Stomach (tissue), 8 donors: ENCODE measurements at regions not wholly inside any gene's neighbourhood (a gene's known extent, or its start where the extent isn't known, plus 50 kb on each side); places are given as distances from the start of the nearest gene placed in this dataset.

ENCODE experiments used
- DNase-seq, 2 donors: peaks; one replicate each; pipeline versions ENCODE4 v3.0.0 to v3.0.0-alpha.2; 2013 to 2019
- H3K27ac ChIP-seq, 5 donors: fragments of 200-600 bp in 4 of 5; sonication (generic) in 4 of 5; one replicate each; pipeline ENCODE4 v1.5.1; 2013 to 2019; ENCODE audit warnings: mild to moderate bottlenecking in 1 of 5, moderate library complexity in 1 of 5
- H3K27me3 ChIP-seq, 3 donors: fragments of 200-600 bp; sonication (generic); one replicate each; pipeline ENCODE4 v1.5.1; 2017 to 2019; ENCODE audit warnings: mixed run types in 1 of 3
- H3K36me3 ChIP-seq, 4 donors: fragments of 200-600 bp; sonication (generic); 1 replicate in 3 of 4; 2 replicates in 1 of 4; pipeline ENCODE4 v1.5.1; 2016 to 2019
- H3K4me1 ChIP-seq, 4 donors: fragments of 200-600 bp; sonication (generic); one replicate each; pipeline ENCODE4 v1.5.1; 2016 to 2019
- H3K4me3 ChIP-seq, 4 donors: fragments of 200-600 bp; sonication (generic) in 3 of 4; one replicate each; pipeline ENCODE4 v1.5.1; 2016 to 2019; ENCODE audit warnings: mild to moderate bottlenecking in 1 of 4
- H3K9me3 ChIP-seq, 4 donors: fragments of 200-600 bp; sonication (generic); one replicate each; pipeline ENCODE4 v1.5.1; 2016 to 2019
- EP300 ChIP-seq: sonication (generic); formaldehyde crosslinking; IDR thresholded peaks from one replicate; pipeline ENCODE4 v1.6.1; 2017; ENCODE audit warnings: antibody characterized with exemption
- POLR2A ChIP-seq, 4 donors: fragments of 450-650 bp; IDR thresholded peaks; one replicate each; pipeline ENCODE4 v1.6.1; 2016; ENCODE audit warnings: antibody characterized with exemption in 4 of 4, control low read depth in 2 of 4, mild to moderate bottlenecking in 1 of 4, moderate library complexity in 1 of 4
- POLR2AphosphoS5 ChIP-seq, 3 donors: sonication (generic); formaldehyde crosslinking; IDR thresholded peaks; one replicate each; pipeline ENCODE4 v1.6.1; 2016; ENCODE audit warnings: antibody characterized with exemption in 3 of 3
- WGBS, 5 donors: extraction: QIAGEN DNeasy Blood & Tissue Kit in 3 of 5; methylation state at CpG; one replicate each; pipeline versions ENCODE4 v1.1.5 to v1.1.7; 2013 to 2018; 5-methylcytosine and 5-hydroxymethylcytosine counted together
- intact Hi-C: fragments of 100-400 bp; cut with DNase I; formaldehyde crosslinking; loops from one replicate; pipeline ENCODE4 v1.15.1; 2023; ENCODE audit warnings: low total_unique reads
- TF ChIP-seq, protein P1 (sequence below), 7 experiments: fragments of 450-650 bp in 4 of 7; fragments of 200-600 bp in 3 of 7; sonication (generic) in 3 of 7; IDR thresholded peaks; one replicate each; pipeline ENCODE4 v1.5.1; 2016 to 2019; ENCODE audit warnings: antibody characterized with exemption in 7 of 7, control low read depth in 2 of 7, mild to moderate bottlenecking in 1 of 7
- donor health status: healthy with polysubstance abuse.
- donor health status: Bipolar disorder and iron deficiency.
- donor health status: healthy.

DNA sequence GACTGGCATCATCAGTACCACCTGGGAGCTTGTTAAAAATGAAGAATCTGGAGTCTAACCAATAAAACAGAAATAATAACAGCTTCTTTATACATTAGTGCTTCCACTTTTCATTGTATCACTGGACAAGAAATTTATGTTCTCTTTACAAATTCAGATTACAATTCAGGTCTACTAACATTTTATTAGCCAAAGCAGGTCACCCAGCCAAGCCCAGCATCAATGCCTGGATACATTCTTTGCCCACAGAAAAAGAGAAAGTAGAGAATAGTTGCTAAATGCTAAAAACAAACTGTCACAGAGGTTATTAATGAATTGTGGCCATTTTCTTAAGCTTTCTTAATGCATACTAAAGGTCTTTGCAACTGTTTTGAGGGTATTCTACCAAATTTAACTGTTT lies 458.3 kb downstream of the BTBD3 start:
- DNase-seq: no peak
- no peaks in the 10 kb centered on the region for H3K27me3 ChIP-seq
- H3K9me3 ChIP-seq: no peaks in the 10 kb centered on the region
- H3K4me1 ChIP-seq: no peaks in the 10 kb centered on the region
- H3K36me3 ChIP-seq: no peaks in the 10 kb centered on the region
- H3K27ac ChIP-seq: no peak overlapping the region
- H3K4me3 ChIP-seq: no peak overlapping the region
- intact Hi-C loops: no loop called here
- TF ChIP-seq POLR2AphosphoS5 (IDR thresholded peaks at IDR 0.05) (no peak), POLR2A (IDR thresholded peaks at IDR 0.05) (no peak), EP300 (no peak)
- TF ChIP-seq, protein P1, sequence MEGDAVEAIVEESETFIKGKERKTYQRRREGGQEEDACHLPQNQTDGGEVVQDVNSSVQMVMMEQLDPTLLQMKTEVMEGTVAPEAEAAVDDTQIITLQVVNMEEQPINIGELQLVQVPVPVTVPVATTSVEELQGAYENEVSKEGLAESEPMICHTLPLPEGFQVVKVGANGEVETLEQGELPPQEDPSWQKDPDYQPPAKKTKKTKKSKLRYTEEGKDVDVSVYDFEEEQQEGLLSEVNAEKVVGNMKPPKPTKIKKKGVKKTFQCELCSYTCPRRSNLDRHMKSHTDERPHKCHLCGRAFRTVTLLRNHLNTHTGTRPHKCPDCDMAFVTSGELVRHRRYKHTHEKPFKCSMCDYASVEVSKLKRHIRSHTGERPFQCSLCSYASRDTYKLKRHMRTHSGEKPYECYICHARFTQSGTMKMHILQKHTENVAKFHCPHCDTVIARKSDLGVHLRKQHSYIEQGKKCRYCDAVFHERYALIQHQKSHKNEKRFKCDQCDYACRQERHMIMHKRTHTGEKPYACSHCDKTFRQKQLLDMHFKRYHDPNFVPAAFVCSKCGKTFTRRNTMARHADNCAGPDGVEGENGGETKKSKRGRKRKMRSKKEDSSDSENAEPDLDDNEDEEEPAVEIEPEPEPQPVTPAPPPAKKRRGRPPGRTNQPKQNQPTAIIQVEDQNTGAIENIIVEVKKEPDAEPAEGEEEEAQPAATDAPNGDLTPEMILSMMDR (IDR thresholded peaks at IDR 0.05): no peak

DNA sequence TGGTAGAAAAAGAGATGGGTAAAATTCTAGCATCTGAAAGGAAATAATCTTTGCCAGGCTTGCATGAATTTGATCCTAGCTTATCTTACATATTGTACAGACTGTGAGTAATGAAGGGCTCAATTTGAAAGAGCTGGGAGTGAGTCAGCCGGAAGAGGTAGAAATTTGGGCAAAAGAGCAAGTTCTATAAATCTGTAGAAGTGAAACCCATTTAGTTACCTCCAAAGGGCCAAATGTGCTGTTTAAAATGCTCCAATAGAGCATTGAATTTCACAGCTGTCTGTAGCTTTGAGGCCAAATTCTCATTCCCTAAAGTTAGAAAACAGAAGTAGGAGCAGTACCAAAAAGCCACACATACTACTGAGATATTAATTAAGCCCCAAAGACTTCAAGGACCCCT lies 466.1 kb downstream of the BTBD3 start:
- DNase-seq: peak in 1 of 2 donors; percentile 15
- Histone ChIP-seq H3K4me3 (no peak overlapping the region), H3K4me1 (no peaks in the 10 kb centered on the region), H3K36me3 (no peaks in the 10 kb centered on the region), H3K27me3 (no peaks in the 10 kb centered on the region), H3K27ac (peak overlapping the region in 2 of 5 donors; percentile 29 to 45), H3K9me3 (no peaks in the 10 kb centered on the region)
- intact Hi-C loops: no loop called here
- 64 to 75% (median 70%) methylated on average over 1 of the region's 1 CpG for WGBS, 5 donors
- TF ChIP-seq POLR2AphosphoS5 (IDR thresholded peaks at IDR 0.05): no peak
- no peak for TF ChIP-seq EP300
- no peak for TF ChIP-seq POLR2A (IDR thresholded peaks at IDR 0.05)
- TF ChIP-seq, protein P1 (IDR thresholded peaks at IDR 0.05): no peak

DNA sequence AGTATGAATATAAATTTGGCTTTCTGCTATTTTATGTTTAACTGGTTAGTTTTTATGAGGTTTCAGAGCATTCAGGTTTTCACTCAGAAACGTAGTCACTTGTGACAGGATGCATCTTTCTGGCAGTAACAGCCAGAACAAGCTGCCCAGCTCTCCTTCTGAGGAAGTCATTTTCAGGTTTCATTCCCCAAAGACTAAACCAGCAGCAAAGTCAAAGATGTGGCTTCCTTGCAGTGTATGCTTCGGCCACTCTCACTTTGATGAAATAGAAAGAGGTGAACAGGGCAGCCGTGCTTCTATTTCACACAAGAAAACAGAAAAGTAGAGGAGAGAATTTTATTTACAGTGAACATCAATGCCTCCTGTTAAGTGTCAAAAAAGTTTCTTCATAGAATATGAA lies 469.1 kb downstream of the BTBD3 start:
- no peaks in the 10 kb centered on the region for H3K27me3 ChIP-seq
- intact Hi-C loops: no loop called here
- H3K4me1 ChIP-seq: no peaks in the 10 kb centered on the region
- H3K9me3 ChIP-seq: no peaks in the 10 kb centered on the region
- WGBS, 5 donors: 50 to 73% (median 67%) methylated on average over 3 of the region's 3 CpGs
- DNase-seq: no peak
- no peak overlapping the region for H3K27ac ChIP-seq
- H3K4me3 ChIP-seq: no peak overlapping the region
- no peak for TF ChIP-seq EP300
- TF ChIP-seq POLR2AphosphoS5 (IDR thresholded peaks at IDR 0.05): no peak
- TF ChIP-seq POLR2A (IDR thresholded peaks at IDR 0.05): no peak
- TF ChIP-seq, protein P1 (IDR thresholded peaks at IDR 0.05): no peak
- H3K36me3 ChIP-seq: no peaks in the 10 kb centered on the region

DNA sequence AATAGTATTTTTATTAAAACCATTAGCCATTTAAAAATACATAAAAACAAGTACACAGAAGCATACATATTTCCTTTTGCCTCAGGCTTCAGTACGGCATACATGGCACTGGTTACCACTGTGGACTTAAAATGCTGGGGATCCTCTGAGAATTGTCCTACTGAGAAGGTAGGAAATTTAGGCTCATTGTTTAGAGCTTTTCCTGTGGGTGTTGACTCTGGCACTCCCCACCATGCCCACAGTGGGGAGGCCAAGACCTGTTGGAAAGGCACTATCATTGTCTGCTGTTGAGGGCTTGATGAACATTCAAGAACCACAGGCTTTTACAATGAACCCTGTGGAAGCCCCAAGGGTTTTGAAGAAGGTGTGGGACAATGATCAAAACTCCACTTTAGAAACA lies 473.4 kb downstream of the BTBD3 start:
- intact Hi-C loops: no loop called here
- no peaks in the 10 kb centered on the region for H3K36me3 ChIP-seq
- WGBS, 5 donors: 83 to 91% (median 85%) methylated on average over 1 of the region's 1 CpG
- no peak overlapping the region for H3K4me3 ChIP-seq
- no peak overlapping the region for H3K27ac ChIP-seq
- no peaks in the 10 kb centered on the region for H3K4me1 ChIP-seq
- no peak for DNase-seq
- H3K27me3 ChIP-seq: no peaks in the 10 kb centered on the region
- TF ChIP-seq EP300 (no peak), POLR2A (IDR thresholded peaks at IDR 0.05) (no peak), POLR2AphosphoS5 (IDR thresholded peaks at IDR 0.05) (no peak)
- TF ChIP-seq, protein P1 (IDR thresholded peaks at IDR 0.05): no peak
- H3K9me3 ChIP-seq: no peaks in the 10 kb centered on the region
